ENCODE measurements at regions not wholly inside any gene's neighbourhood (a gene's known extent, or its start where the extent isn't known, plus 50 kb on each side); places are given as distances from the start of the nearest gene placed in this dataset.
"Not testable (repeated sequence)": the region's sequence is repeated elsewhere in the genome, so short reads cannot be mapped to it uniquely, and the experiment has no call there.

DNA sequence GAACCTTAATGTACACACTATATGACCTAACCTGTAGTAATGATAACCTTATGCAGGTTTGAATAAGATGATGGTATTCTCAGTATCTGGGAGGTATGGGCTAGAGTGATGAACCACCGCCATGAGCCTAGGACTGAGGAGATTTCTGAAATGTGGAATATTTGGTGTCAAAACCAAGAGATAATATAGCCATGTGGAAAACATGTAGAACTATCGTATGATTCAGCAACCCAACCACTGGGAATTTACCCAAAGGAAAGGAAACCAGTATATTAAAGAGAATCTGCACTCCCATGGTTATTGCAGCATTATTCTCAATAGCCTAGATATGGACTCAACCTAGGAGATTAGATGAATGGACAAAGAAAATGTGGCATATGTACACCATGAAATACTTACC, 271.7 kb upstream of the BTG1 start:
- no peak for DNase-seq

DNA sequence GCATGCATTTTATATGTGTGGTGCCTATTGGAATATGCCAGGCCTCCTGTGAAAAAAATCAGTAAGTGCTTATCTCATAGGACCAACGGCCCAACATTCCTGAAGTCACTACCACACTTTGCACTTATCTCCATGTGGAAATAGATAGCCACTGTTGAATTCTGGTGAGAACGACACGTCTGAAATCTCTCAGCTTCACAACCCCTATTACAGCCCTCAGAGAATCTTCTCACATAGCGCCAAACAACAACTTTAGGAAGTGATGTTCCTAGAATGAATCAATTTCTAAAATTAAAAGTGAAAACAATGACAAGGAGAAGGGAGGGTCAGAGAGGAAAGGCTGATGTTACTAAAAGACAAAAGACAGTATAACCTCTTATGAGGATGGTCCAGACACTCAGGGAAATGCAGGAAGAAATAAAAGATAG, 270.8 kb upstream of the BTG1 start:
- no peak for DNase-seq

DNA sequence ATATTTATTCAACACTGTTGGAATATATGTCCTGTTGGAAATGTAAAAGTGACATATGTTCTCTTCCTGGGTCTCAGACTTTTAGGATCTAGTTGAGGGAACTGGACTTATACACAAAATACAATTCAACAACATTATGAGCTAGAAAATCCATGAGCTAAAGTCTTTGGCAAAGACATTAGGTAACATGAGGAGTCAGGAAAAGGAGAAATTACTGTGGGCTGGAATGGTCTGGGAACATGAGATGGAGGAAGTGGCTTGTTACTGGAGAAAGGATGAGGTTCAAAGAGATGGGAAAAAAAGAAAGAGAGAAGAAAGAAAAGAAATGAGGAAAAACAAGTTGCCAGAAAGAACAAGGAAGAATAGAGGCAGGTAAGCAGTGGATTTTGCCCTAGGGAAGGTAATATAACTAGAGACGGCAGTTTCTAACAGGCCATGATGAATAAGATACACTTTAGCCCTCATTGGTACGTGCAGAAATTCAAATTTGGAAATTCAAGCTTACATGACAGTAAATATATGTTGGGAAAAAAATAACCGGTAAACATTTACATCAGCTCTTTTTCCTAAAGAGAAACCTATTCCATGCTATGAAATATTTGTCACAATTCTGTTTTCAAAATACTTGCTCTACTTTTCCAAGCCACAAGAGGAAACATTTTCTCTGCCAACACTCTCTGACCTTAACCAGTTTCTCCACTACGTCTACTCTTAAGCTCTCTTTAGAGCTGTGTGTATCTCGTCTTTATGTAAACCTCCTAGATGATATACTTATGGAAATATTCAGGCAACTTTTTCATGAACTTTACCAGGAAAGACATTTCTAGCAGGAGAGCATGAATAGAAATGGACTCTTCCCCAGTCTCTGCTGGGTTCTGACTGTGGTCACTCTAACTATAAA, 268.8 kb upstream of the BTG1 start:
- DNase-seq: no peak

DNA sequence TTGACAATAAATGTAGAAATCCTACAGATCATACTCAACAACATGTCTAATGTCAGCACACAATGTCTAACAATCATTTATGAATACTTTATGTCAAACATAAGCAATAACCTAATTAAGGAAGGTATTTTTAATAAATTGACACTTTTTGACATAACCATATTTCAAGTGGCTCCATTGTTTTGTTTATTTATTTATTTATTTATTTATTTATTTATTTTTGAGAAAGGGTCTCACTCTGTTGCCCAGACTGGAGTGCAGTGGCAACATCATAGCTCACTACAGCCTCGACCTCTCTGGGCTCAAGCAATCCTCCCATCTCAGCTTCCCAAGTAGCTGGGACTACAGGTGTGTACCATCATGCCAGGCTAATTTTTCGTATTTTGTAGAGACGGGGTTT, 267.6 kb upstream of the BTG1 start:
- DNase-seq: no peak

DNA sequence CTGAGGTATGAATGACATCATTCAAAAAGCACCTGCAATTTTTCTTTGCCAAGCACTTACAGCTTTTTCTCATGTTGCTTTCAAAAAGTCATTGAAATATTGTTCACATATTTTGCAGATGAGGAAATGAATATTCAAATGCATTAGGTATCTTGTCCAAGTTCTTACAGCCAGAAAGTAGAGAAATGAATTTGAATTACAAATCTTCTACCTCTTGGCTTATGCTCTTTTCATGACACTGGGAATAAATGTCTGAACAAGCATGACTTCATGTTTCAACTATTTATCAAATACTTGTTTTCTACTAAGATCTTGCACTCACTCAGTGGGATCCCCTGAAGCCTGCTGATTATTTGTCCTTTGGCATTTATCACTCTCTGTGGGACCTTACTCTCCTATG, 267.2 kb upstream of the BTG1 start:
- no peak for DNase-seq

DNA sequence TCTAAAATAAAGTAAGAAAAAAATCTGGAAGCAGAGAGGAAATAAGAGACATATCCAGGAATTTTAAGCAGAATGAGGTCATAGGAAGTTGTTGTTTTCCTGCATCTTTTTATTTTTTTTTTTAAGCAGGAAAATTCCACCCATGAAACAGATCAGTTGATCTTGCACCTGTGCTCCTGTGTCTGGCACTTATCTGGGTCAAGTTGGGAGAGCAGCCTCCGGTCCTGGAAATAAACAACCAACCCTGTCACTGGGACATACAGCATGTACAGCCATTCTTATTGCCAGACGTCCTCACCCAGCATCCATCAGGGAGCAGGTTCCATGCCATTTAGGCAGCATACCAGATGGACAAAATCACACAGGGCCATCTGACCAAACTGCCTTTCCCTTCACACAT, 266.0 kb upstream of the BTG1 start:
- no peak for DNase-seq

DNA sequence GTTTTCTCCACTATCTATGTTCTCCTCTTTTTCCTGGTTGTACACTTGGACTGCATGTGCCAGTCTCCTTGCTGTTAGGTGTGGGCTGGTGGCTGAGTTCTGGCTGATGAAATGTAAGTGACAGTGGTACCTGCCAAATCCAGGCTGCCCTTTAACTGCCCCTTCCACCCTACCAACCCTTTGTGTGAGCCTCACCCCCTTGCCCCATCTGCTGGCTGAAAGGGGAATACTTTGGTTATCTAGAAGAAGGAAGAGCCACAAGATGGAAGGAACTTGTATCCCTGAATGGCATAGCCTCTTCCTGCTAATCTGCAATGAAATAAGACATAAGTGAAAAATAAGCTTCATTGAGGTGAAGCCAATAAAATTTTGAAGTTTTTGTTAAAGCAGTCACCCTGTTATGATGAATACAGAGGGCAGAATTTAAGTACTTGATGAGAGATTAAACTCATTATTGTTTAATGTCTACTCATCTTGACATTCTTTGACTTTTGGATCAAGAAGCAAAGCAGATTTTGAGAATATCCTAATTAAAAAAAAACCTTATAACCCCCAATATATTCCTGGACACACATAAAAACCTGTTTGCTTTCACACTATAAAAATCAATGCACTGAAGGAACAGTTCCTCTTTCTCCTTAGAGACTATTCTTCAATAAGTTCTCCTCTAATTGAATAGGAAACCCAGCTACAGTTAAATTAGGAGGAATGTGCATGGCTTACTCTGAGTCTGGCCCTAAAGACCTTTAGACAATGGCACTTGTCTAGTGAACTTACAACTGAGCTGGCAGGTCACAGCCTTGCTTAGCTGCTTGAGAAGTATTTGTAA, 262.6 kb upstream of the BTG1 start:
- peak; percentile 62 to 73 for DNase-seq

DNA sequence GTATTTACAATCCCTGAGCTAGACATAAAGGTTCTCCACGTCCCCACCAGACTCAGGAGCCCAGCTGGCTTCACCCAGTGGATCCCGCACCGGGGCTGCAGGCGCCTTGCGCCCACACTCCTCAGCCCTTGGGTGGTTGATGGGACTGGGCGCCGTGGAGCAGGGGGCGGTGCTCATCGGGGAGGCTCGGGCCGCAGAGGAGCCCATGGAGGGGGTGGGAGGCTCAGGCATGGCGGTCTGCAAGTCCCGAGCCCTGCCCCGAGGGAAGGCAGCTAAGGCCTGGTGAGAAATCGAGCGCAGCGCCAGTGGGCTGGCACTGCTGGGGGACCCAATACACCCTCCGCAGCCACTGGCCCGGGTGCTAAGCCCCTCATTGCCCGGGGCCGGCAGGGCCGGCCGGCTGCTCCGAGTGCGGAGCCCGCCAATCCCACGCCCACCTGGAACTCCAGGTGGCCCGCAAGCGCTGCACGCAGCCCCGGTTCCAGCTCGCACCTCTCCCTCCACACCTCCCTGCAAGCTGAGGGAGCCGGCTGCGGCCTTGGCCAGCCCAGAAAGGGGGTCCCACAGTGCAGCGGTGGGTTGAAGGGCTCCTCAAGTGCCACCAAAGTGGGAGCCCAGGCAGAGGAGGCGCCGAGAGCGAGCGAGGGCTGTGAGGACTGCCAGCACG, 260.9 kb upstream of the BTG1 start:
- not testable (repeated sequence) for DNase-seq

DNA sequence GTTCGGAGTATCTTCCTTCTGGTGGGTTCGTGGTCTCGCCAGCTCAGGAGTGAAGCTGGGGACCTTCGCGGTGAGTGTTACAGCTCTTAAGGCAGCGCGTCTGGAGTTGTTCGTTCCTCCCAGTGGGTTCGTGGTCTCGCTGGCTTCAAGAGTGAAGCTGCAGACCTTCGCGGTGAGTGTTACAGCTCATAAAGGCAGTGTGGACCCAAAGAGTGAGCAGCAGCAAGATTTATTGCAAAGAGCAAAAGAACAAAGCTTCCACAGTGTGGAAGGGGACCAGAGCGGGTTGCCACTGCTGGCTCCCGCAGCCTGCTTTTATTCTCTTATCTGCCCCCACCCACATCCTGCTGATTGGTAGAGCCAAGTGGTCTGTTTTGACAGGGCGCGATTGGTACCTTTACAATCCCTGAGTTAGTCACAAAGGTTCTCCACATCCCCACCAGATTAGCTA, 260.2 kb upstream of the BTG1 start:
- DNase-seq: peak; percentile 33 to 51

DNA sequence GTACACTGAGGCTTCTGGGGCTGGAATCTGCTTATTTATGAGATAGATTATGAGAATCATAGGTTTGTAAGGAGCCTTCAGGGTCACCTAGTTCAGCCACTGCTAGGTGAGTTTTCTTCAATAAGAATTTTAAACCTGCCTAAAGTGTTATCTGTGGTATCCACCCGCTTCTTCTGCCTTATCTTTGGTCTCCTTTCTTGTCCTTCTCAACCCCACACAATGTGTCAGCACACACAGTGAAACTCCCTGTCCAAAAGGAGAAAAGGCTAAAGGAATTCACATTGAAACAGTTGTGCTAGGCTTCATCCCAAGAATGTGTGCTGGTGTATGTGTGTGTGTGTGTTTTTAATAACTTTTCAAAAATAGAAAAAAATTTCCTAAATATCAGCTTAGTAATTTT, 259.3 kb upstream of the BTG1 start:
- no peak for DNase-seq

DNA sequence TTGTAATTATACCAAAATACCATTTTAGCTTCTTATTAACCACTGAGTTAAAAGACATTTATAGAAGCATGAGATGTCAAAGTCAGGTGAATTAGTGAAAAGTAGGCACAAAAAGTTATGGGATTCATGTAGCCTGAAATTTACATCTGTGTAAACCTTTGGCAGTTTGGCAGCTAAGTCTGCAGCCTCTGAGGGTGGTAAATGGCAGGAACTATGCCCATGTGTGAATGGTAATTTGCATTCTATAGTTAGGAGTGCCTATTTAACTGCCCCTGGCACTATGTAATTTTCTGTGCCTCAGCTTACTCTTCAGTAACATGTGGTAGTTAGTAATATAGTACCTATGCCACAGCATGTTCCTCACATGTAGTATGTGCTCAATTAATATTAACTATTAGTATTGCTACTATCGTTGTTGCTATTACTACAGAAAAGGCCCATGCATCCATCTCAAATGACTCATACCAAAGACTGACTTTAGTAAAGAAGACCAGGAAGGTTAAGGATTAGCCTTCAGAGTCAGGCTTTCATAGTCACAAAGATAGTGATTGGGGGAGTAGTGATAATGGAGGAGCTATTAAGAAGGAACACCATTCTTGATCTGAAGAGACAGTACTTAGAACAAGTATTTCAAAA, 258.7 kb upstream of the BTG1 start:
- DNase-seq: no peak

DNA sequence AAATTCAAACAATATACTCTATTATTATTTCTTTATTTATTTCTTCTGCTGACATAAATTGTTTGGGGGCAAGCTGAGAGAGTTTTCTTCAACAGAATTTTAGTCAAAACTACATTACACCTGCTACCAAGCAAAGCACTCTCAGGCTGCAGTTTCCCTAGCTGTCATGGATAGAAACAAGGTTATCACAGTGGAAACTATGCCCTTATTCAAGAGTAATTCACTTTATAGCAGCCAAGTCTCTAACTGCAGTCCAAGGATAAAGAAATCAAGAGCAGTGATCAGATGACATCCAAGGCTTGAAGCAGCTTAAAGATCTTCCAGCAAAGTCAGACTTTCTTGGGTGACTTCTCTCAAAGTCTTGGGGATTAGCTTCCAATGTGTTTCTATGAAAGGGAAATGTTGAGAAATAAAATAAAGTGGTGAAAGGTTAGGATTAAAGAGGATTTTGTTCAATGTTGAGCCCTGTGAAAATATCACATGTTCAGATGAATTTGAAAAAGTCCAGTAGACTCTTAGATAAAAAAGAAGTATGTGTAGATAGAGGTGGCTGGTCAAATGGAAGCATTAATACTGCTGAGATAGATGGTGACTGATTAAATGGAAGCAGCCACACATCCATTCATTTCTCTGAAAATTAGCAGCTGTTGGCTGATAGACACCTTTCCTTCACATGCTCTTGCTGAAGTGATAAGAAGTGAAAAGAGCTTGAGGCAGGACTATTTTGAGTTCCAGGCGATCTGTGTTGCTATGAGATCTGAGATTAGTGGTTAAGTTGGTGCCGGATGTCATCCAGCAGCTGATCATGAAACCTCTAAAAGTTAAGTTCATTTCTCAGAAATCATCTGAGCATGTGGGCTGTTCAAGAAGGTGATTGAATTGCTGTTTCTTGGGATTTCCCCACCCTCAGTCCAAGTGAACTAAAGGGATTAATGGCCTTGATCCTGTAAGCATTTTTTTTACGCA, 257.8 kb upstream of the BTG1 start:
- DNase-seq: peak; percentile 38 to 57

DNA sequence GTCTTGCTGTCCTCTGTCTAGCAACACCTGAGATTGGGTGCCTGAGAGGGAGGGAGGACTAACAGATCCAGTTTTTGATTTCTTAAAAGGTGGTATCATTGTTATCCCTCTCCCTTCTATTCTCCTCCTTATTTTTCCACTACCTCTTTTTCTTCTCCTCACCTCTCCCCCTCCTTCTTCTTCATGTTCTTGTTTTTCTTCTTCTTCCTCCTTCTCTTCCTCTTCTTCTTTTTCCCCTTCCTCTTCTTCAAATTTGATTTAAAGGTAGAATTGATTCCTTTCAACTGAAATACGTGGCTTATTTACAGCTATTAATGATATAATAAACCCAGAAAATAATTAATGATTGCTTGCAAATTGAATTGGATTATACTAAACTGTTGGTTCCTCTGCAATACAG, 256.8 kb upstream of the BTG1 start:
- no peak for DNase-seq

DNA sequence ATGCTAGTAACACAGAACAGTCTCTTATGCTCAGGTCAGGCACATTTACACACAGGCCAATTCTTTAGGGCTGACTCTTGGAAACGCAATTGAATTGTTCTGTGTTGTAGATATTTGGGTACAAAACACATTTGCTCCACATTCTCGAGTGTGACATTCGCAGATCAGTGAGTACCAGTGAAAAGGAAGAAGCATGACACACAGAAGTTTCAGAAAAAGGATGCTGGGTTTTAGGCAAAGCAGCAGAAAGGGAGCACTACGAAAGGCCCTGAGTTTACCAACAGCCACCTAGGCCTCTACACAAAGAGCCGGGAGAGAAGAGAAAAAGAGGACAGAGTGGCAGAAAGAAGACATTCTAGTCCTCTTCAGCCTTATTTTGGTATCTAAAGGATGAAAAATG, 254.4 kb upstream of the BTG1 start:
- DNase-seq: no peak

DNA sequence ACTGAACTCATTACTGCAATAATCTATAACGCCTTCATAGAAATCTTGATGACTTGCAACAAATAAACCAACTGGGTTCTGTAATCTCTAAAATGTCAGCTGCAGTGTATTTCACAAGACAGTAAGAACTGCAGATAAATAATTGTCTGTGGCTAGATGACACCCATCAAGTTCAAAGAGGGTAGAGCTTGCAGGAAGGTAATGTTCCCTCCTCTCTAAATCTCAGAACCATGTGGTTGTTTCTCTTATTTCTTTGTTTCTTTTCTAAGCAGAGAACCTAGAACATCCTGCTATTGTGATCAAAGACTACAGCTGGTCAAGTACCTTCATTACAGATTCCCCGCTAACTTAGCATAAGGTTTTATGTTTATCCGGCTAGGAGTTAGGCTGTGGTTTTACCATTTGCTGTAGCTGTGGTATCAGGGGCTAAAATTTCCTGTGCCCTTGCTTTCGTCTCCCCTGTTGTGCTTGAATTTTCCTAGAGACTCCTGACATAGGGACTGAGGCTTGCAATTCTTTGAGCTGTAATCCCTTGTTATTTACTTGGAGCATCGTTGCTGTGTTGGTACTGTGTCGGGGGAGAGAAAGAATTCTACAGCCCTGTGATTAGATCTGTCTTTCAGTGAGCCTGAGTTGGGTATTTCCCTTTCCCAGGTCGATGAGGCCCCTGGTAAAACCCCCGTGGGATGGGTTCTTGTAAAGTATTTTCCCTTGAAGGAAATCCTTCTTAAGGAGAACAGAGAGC, 253.1 kb upstream of the BTG1 start:
- DNase-seq: peak in 1 of 2 experiments; percentile 43

DNA sequence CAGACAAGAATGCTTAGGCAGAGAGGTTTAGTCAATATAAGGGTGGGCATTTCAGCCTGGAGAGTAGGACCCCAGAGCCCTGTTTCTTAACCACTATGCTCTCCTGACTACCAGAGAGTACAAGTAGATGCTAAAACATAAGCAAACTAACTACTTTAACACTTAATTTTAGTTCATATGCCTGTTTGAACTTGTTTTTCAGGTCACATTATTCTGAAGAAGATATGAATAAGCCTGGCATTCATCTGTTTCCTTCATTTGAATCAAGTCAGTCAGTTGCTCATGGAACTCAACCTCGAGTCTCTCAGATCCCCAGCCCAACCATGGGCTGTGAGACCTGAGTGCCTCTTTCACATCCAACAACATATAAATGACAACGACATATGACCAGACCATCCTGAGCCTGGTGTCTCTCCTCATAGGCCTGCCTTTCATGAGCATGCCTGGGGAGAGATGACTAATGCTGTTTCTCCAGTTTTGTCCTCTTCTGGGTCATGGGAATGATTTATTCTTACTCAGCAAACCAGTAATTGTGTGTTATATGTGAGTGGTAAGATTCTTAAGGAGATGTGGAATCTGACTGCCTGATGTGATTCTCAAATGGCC, 251.1 kb upstream of the BTG1 start:
- no peak for DNase-seq

DNA sequence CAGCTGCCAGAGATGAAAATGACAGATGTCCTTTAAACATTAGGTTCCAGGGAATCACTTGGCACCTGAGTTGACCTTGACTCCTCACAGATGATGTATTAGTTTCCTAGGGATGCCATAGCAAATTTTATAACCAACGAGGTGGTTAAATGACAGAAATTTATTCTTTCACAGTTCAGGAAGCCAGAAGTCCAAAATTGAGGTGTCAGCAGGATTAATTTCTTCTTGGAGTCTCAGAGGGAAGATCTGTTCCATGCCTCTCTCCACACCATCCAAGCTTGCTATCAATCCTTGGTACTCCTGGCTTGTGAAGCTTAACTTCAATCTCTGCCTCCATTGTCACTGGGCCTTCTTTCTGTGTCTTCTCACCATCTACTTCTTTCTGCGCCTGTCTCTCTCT, 249.7 kb upstream of the BTG1 start:
- no peak for DNase-seq

DNA sequence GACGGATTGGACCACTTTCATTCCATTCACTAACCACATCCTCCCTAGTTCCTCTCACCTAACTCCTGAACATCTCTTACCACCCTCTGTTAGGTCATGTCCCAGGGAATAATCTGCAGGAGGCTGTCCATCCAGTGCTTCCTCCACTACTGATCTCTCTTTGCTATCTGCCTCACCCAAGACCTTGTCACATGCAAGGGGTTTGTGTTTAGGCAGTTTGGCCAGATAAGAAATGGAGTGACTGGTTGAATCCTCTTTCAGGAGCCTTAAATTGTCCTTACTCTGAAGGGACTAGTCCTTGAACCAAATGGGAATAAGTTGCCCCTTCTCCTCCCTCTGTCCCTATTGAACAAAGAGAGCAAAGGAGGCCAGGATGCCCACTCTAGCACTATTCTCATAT, 249.2 kb upstream of the BTG1 start:
- no peak for DNase-seq

DNA sequence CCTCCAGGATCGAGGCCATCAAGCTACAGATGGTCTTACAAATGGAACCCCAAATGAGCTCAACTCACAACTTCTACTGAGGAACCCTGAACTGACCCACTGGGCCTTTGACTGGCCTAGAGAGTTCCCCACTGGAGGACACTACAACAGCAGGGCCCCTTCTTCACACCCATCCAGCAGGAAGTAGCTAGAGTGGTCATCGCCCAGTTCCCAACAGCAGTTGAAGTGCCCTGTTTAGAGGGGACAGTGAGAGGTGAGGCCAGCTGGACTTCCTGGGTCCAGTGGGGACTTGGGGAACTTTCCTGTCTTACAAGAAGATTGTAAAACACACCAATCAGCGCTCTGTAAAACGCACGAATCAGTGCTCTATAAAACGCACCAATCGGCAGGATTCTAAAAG, 247.9 kb upstream of the BTG1 start:
- DNase-seq: peak in 1 of 2 experiments; percentile 40

DNA sequence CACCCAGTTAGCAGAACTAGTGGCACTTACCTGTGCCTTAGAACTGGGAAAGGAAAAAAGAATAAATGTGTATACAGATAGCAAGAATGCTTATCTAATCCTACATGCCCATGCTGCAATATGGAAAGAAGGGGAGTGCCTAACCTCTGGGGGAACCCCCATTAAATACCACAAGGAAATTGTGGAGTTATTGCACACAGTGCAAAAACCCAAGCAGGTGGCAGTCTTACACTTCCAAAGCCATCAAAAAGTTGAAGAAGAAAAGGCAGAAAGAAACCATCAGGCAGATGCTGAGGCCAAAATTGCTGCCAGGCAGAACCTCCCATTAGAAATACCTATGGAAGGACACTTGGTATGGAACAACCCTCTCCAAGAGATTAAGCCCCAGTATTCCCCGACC, 246.1 kb upstream of the BTG1 start:
- not testable (repeated sequence) for DNase-seq
